Nephron progenitor cell (in vitro differentiated cells): ENCODE measurements at regions not wholly inside any gene's neighbourhood (a gene's known extent, or its start where the extent isn't known, plus 50 kb on each side); places are given as distances from the start of the nearest gene placed in this dataset.

Experiments used
- DNase-seq: peaks from one replicate; pipeline ENCODE4 v3.0.0; 2021
- H3K27ac Mint-ChIP-seq: 2 replicates; pipeline ENCODE4 v1.8.0; 2021; ENCODE audit warnings: mild to moderate bottlenecking, moderate library complexity, mixed read lengths
- H3K27me3 Mint-ChIP-seq: 2 replicates; pipeline ENCODE4 v1.8.0; 2021; ENCODE audit warnings: mild to moderate bottlenecking, low read depth, mixed read lengths; ENCODE audit not compliant: poor library complexity
- H3K36me3 Mint-ChIP-seq: 2 replicates; pipeline ENCODE4 v1.8.0; 2021; ENCODE audit warnings: low read depth, mixed read lengths
- H3K4me1 Mint-ChIP-seq: 2 replicates; pipeline ENCODE4 v1.8.0; 2021; ENCODE audit warnings: mixed read lengths
- H3K4me3 Mint-ChIP-seq: 2 replicates; pipeline ENCODE4 v1.8.0; 2021; ENCODE audit warnings: mild to moderate bottlenecking, moderate library complexity, mixed read lengths
- H3K9me3 Mint-ChIP-seq: 2 replicates; pipeline ENCODE4 v1.8.0; 2021; ENCODE audit warnings: mild to moderate bottlenecking, moderate library complexity, mixed read lengths
- TF ChIP-seq, protein P1 (sequence below): fragments of 200-600 bp; sonication (generic); IDR thresholded peaks from 2 replicates; pipeline ENCODE4 v1.5.0; 2021; ENCODE audit warnings: antibody characterized with exemption

DNA sequence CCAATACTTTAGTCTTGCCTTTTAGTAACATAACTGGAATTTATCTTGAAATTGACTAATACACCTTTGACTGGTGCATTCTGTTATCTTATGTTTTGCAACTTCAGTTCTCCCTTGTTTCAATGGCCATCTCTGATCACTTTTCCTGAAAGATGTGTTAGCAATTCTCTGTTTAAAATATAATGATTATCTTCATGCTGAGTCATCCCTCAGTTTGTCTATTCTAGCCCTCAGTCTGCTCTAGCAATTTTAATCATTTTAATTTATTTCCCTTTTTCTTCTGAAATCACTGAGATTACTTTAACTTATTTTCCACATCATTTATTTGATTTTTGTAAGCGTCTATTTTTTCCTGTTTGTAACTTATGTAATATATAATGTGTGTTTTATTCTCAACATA, 221.9 kb upstream of the PDGFD start:
- Mint-ChIP-seq H3K4me1 (no peaks in the 10 kb centered on the region), H3K36me3 (no peaks in the 10 kb centered on the region), H3K27ac (no peak overlapping the region), H3K4me3 (no peak overlapping the region), H3K27me3 (peaks cover 2% of the 10 kb centered on the region), H3K9me3 (no peaks in the 10 kb centered on the region)
- TF ChIP-seq, protein P1, sequence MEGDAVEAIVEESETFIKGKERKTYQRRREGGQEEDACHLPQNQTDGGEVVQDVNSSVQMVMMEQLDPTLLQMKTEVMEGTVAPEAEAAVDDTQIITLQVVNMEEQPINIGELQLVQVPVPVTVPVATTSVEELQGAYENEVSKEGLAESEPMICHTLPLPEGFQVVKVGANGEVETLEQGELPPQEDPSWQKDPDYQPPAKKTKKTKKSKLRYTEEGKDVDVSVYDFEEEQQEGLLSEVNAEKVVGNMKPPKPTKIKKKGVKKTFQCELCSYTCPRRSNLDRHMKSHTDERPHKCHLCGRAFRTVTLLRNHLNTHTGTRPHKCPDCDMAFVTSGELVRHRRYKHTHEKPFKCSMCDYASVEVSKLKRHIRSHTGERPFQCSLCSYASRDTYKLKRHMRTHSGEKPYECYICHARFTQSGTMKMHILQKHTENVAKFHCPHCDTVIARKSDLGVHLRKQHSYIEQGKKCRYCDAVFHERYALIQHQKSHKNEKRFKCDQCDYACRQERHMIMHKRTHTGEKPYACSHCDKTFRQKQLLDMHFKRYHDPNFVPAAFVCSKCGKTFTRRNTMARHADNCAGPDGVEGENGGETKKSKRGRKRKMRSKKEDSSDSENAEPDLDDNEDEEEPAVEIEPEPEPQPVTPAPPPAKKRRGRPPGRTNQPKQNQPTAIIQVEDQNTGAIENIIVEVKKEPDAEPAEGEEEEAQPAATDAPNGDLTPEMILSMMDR = no peak
- DNase-seq = no peak

GRCh38 chr11:104380358-104380757, 216.4 kb upstream of the PDGFD start:
- no peaks in the 10 kb centered on the region for H3K27me3 Mint-ChIP-seq
- no peaks in the 10 kb centered on the region for H3K4me1 Mint-ChIP-seq
- H3K36me3 Mint-ChIP-seq = no peaks in the 10 kb centered on the region
- TF ChIP-seq, protein P1 = no peak
- no peak for DNase-seq
- H3K9me3 Mint-ChIP-seq = no peaks in the 10 kb centered on the region
- H3K27ac Mint-ChIP-seq = no peak overlapping the region
- H3K4me3 Mint-ChIP-seq = no peak overlapping the region

- no peak for DNase-seq
- H3K36me3 Mint-ChIP-seq = no peaks in the 10 kb centered on the region
- peaks cover 5% of the 10 kb centered on the region for H3K4me1 Mint-ChIP-seq
- H3K27ac Mint-ChIP-seq = no peak overlapping the region
- no peaks in the 10 kb centered on the region for H3K9me3 Mint-ChIP-seq
- H3K27me3 Mint-ChIP-seq = no peaks in the 10 kb centered on the region
- TF ChIP-seq, protein P1 = no peak
- H3K4me3 Mint-ChIP-seq = no peak overlapping the region
Measured at GRCh38 chr11:104372111-104372510, 208.2 kb upstream of the PDGFD start.

GRCh38 chr11:104370478-104370877, 206.5 kb upstream of the PDGFD start:
- Mint-ChIP-seq H3K36me3 (no peaks in the 10 kb centered on the region), H3K4me3 (no peak overlapping the region), H3K4me1 (peaks cover 5% of the 10 kb centered on the region), H3K27ac (no peak overlapping the region), H3K27me3 (no peaks in the 10 kb centered on the region), H3K9me3 (no peaks in the 10 kb centered on the region)
- TF ChIP-seq, protein P1 = no peak
- no peak for DNase-seq

DNA sequence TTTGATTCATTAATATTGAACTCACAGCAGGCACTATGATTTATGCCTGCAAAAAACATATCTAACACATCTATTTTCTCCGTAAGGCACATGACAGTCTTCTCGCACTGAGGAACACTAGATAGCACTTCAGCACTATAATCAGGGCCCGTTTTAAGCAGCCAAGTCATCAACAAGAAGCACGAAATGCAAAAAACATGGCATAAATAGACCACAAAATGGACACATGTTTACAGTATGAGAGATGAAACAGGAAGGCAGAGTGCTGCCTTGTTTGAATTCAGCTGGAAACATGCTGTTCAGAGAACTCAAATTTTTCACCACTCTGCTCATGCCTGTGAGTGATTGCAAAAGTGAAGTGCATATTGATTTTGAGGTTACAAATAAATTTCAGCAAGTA, 205.8 kb upstream of the PDGFD start:
- TF ChIP-seq, protein P1 = no peak
- no peak for DNase-seq
- Mint-ChIP-seq H3K27me3 (no peaks in the 10 kb centered on the region), H3K4me1 (peaks cover 5% of the 10 kb centered on the region), H3K27ac (no peak overlapping the region), H3K9me3 (no peaks in the 10 kb centered on the region), H3K4me3 (no peak overlapping the region), H3K36me3 (no peaks in the 10 kb centered on the region)

- peaks cover 13% of the 10 kb centered on the region for H3K4me1 Mint-ChIP-seq
- H3K27ac Mint-ChIP-seq = no peak overlapping the region
- no peaks in the 10 kb centered on the region for H3K9me3 Mint-ChIP-seq
- no peaks in the 10 kb centered on the region for H3K36me3 Mint-ChIP-seq
- no peaks in the 10 kb centered on the region for H3K27me3 Mint-ChIP-seq
- H3K4me3 Mint-ChIP-seq = no peak overlapping the region
- no peak for DNase-seq
- TF ChIP-seq, protein P1 = no peak
Measured at GRCh38 chr11:104366321-104366734, 202.4 kb upstream of the PDGFD start.
